Right hindlimb (tissue), 1 donor: ENCODE measurements at regions not wholly inside any gene's neighbourhood (a gene's known extent, or its start where the extent isn't known, plus 50 kb on each side); places are given as distances from the start of the nearest gene placed in this dataset.
"Not testable (repeated sequence)": the region's sequence is repeated elsewhere in the genome, so short reads cannot be mapped to it uniquely, and the experiment has no call there.

ENCODE experiments used
- DNase-seq: peaks from one replicate; pipeline ENCODE4 v3.0.0-alpha.2; 2018

DNA sequence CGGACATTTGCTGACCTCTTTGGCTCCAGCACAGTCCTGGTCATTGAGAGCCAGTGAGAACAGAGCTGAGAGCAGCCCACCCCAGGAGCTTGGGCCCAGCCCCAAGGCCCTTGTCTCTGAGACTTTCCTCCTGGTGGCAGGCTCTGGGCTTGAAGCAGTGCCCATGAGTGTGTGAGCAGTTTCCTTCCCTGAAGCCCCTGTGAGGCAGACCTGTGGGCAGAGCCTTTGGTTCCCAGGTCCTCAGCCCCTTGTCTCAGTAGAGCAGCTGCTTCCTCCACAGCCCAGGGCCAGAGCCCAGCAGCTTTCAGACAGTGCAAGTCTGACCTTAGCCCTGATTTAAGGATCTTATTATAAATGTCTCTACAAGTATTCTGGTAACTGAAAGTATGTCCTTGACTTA lies 1185.0 kb downstream of the RPIA start:
- DNase-seq: not testable (repeated sequence)

DNA sequence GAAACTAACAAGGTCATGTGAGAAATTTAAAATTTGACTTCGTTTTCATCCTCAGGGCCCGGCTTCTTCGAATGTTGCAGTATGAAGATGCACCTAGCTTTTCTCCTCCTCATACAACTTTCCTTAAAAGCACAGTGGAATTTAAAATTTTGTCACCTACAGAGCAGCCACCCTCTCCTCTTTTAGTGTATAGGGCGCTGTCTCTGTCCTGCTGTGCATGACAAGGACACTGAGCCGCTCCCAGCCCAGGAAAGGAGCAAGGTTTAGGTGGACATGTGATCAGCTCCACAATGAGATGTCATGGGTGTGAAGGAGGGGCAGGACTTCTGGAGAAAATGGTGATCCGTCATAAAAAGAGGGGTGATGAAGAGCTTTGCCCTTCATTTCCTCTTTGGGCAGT lies 1185.4 kb downstream of the RPIA start:
- not testable (repeated sequence) for DNase-seq

DNA sequence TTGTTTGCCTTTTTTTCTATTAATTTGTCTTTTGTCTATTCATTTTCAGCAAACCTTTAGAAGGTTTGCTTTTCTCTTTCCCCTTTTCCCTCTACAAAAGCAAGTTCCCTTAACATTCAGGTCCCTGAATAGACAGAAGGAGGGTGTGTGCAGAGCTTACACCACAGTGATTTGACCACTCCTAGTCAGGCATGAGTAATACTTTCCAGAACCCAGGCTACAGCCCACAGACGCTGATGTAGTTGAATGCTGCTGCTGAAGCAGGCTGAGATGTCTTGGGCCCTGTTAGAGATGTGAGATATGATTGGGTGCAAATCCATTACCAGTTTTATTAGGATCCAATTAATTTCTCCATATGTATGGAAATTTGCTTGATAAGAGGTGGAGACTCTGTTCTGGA lies 1191.4 kb downstream of the RPIA start:
- DNase-seq: not testable (repeated sequence)

DNA sequence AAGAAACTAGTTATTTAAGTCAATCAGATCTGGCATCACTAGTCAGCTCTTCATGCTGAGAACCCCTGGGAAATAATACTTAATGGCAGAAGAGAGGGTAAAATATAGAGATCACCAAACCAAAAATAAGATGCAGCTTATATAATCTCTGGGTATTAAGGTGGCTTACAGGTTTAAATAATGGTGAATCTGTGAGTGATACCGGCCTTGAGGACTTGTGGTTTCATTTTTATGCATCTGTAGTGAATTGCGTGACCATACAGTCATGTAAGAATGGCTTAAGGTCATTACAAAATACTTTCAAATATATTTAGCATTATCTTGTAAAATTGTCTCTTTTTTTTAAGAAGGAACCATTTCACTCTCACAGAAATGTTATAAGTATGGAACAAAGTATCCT lies 1192.2 kb downstream of the RPIA start:
- not testable (repeated sequence) for DNase-seq

DNA sequence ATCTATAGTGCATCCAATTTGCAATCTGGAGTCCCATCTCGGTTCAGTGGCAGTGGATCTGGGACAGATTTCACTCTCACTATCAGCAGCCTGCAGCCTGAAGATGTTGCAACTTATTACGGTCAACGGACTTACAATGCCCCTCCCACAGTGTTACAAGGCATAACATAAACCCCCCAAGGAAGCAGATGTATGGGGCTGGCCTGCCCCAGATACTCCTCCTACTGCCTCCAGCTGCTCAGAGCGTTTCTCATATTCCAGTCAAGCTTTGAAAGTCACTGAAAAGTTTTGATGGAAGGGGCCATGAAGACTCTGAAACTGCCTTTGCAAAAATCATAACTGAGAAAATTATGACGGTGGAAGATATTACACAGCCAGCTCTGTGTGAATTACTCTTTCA lies 1193.6 kb downstream of the RPIA start:
- not testable (repeated sequence) for DNase-seq

DNA sequence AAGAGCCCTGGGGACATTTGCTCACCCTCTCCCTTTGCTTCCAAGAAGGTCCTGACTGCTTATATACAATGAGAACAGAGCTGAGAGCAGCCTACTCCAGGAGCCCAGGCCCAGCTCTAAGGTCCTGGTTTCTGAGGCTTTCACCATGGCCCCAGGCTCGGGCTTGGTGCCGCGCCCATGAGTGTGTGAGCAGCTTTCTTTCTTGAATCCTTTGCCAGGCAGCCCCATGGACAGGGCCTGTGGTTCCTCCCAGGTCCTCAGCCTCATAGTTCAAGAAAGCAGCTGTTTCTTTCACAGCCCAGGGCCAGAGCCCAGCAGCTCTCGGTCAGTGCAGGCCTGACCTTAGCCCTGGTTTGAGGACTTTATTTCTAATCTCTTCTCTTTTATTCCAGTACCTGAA lies 1197.2 kb downstream of the RPIA start:
- not testable (repeated sequence) for DNase-seq

DNA sequence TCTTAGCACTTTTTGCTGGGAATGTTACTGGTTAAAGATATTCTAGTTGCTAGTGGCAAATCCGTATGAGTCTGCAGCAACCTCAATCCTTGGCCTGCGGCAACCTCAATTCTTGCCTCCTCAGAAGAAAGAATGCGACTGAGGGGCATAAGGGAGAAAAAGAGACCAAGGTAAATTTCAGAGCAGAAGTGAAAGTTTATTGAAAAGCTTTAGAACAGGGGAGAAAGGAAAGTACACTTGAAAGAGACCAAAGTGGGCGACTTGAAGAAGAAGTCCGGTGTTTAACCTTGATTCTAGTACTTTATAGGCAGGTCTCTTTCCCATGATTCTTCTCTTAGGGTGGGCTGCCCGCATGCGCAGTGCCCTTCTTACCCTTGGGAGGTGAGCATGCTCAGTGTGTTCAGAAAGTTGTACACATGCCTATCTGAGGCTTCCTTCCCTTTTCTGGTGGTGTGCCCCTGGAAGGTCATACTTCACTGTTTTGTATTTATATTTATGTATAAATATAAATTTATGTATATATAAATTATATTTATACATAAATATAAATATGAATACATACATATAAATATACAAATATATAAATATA lies 1198.8 kb downstream of the RPIA start:
- DNase-seq: not testable (repeated sequence)

DNA sequence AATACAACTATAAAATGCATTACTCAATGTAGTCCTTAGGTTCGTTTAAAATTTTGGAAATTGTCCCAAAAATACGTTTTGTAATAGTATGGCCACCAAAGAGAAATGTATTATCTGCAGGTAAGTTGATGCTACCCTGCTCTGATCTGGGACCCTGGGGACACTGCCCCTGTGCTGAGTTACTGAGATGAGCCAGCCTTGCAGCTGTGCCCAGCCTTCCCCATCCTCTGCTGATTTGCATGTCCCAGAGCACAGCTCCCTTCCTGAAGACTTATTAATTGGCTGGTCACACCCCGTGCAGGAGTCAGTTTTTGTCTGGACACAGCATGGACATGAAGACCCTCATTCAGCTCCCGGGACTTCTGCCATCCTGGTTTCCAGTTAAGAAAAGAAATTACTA lies 1203.5 kb downstream of the RPIA start:
- not testable (repeated sequence) for DNase-seq

DNA sequence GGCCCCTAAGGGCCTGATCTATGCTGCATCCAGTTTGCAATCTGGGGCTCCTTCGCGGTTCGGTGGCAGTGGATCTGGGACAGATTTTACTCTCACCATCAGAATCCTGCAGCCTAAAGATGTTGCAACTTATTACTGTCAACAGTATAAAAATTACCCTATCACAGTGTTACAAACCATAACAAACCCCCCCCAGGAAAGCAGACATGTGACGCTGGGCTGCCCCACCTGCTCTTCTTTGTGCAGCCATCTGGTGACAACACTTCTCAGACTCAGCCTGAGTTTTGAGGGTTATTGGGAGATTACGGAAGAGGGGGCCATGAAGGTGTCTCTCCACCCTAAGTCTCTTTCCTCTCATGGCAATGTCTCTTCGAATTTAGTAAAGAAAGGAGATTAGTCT lies 1204.2 kb downstream of the RPIA start:
- DNase-seq: not testable (repeated sequence)

DNA sequence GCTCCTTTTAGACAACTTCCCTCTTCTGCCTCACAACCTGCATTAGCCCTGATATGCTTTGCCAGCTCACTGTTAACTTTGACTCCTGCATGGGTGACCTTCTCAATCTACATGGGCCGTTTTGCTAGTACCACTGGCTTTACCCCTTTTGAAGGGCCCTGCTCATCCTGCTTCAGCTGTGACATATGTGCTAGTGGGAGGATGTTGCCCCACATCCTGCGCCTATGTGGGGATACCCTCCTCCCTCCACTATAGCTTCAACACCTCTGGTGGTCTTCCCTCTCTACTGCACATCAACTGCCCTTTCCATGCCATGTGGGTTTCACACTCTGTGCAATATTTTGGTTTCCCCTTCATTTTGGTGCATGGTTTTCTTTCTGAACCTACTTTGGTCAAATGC lies 1235.5 kb downstream of the RPIA start:
- DNase-seq: not testable (repeated sequence)

DNA sequence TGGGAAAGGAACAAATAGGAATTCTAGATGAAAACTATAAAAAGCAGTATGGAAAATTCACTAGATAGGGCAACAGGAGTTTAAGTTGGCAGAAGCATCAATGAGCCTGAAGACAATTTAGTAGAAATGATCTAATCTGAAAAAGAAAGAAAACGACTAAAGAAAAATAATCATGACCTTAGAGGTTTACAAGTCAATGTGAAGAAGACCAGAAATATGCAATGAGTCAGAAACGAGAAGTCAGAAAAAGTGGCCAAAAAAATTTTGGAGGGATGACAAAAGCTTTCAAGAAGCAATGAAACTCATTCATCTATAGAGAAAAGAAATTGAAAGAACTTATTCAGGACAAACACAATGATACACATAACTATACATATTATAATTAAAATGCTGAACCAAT lies 1244.0 kb downstream of the RPIA start:
- not testable (repeated sequence) for DNase-seq

DNA sequence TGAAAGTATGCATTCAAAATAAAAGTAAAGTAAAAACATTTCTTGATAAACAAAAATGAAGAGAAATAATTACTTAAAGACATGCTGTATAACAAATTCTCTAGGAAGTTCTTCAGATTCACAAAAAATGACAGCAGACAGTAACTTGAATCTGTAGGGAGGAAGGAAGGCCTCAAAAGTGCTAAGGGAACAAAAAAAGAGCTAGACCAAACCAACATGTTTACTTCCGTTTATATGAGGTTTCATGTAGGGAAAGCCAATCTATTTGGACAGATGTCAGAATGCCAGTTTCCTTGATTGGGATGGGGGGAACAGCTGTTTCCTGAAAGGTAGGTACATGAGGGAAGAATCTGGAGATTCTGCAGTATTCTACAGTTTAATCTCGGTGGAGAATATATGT lies 1244.5 kb downstream of the RPIA start:
- DNase-seq: not testable (repeated sequence)

DNA sequence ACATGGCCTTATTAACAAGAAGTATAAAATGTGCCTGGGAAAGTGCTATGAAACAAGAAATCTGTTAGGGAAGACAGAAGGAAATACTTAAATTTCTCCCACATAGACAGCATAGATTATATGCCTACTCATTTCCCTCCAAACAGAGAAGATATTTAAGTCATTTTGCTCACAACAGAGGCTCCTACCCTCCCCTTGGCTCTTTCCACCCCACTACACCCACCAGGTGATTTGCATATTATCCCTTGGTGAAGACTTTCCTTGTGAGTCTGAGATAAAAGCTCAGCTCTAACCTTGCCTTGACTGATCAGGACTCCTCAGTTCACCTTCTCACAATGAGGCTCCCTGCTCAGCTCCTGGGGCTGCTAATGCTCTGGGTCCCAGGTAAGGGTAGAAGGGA lies 1245.1 kb downstream of the RPIA start:
- not testable (repeated sequence) for DNase-seq

DNA sequence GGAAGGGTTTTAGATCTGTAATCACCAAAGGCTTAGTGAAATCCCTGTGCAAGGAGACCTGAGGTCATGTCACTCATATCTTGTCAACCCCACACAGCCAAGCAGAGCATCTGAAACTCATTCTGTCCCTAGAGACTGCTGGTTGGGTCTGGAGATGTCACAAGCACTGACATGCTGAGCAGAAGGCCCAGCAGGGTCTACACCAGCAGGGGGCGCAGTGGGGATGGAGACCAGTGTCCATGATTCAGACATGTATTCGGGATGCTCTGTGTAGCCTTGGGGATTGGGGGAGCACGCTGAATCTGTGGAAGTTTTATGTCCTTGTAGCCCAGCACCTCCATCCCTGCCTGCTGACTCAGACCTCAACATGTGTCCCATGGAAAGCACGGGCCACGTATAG lies 1247.3 kb downstream of the RPIA start:
- DNase-seq: not testable (repeated sequence)

DNA sequence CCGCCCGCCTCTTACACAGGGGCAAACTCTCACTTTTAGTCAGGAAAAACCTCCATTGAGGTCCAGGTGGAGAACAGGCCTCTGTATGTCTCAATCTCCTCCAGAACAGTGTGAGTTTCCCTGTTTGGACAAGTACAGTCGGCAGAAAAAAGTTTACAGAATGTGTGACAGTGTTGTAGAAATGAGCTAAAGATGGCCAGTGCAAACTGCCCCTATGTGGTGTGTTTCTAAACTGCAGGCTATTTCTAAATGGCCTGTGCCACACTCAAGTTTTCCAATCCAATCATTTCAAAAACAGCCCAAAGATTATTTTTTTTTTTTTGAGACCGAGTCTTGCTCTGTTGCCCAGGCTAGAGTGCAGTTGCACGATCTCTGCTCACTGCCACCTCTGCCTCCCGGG lies 1252.8 kb downstream of the RPIA start:
- DNase-seq: not testable (repeated sequence)

DNA sequence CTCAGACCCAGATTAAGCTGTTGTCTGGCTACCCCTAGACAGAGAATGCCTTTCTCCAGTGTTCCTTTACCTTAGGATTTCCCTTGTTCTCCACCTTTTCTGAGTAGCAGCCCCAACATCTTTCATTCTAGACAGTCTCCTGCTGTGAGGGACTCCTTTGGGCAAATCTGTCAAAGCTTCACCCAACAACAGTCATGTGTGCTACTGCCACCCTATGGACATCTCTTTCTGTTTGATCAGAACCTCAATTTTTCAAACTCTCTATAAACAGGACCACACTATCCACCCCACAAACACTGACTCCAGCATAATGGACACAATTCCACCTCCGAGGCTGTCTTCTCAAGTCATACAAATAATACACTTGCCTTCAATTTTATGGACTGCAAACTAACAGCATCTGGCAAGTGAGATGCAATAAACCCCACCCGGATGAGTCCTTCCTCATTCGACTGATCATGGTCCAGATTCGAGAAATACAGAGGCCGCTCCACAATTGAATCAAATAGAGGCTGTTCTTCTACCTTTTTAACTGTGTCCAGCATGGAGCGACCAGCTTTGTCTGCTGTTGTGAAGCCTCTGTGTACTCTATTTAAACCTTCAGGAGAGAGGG lies 1253.6 kb downstream of the RPIA start:
- not testable (repeated sequence) for DNase-seq

DNA sequence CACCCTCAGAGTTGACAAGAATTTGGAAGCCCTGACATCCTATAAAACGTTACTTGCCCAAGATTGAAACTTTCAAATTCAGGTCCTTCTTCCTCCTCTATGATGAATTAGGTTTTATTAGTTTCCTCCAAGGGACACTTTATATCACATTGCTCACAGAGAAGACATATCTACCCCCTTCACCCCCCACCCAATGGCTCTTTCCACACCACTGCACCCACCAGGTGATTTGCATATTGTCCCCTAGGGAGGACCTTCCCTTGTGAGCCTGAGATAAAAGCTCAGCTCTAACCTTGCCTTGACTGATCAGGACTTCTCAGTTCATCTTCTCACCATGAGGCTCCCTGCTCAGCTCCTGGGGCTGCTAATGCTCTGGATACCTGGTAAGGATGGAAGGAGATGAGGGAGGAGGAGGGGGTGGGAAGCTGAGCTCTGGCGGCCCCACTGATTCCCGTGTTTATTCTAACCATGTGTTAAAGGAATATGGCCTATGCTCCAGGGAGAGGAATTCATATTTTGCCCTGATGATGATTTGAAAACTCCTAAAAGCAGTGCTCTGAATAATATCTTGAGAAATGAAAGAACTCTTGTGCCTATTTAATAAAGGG lies 1255.8 kb downstream of the RPIA start:
- DNase-seq: not testable (repeated sequence)

DNA sequence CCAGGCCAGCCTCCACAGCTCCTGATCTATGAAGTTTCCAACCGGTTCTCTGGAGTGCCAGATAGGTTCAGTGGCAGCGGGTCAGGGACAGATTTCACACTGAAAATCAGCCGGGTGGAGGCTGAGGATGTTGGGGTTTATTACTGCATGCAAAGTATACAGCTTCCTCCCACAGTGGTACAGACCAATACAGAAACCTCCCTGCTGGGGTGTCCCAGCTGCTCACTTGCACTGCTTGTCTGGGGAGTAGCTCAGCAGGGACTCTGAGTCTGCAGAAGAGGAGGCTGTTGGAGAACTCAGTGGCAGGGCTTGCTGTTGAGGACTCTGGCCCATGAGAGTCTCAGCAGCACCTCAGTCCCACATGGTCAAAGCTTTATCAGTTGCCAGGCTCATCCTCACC lies 1256.6 kb downstream of the RPIA start:
- not testable (repeated sequence) for DNase-seq

DNA sequence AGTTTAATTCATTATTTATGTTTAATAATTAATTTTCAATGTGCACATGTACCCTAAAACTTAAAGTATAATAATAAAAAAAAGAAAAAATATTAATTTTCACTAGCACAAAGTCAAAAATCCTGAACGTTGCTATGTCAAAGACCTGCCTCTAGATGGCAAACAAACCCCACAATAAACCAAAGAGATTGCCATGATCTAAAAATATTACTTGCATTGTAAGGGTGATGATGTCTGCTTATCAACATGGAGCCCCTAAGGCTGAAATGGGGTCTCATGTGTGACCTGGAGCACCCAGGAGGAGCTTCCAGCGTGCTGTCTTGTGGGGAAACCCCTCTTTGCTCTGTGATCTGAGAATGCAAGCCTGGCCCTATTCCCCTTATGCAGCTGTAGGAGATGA lies 1259.3 kb downstream of the RPIA start:
- not testable (repeated sequence) for DNase-seq

DNA sequence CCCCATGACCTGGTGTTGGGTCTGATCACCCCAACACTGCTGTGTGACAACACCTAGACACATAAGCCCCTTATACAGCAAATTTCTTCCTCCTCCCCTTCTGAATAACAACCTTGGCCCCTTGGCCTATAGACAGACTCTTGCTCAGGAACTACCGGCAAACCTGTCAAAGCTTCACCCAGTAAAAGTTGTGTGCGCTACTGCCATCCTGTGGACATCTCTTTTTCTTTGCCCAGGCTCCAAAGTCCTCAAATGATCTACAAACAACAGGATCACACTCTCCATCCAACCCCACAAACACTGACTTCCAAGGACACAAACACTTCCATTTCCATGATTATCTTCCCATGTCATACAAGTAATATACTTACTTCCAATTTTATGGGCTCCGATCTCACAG lies 1265.8 kb downstream of the RPIA start:
- not testable (repeated sequence) for DNase-seq

DNA sequence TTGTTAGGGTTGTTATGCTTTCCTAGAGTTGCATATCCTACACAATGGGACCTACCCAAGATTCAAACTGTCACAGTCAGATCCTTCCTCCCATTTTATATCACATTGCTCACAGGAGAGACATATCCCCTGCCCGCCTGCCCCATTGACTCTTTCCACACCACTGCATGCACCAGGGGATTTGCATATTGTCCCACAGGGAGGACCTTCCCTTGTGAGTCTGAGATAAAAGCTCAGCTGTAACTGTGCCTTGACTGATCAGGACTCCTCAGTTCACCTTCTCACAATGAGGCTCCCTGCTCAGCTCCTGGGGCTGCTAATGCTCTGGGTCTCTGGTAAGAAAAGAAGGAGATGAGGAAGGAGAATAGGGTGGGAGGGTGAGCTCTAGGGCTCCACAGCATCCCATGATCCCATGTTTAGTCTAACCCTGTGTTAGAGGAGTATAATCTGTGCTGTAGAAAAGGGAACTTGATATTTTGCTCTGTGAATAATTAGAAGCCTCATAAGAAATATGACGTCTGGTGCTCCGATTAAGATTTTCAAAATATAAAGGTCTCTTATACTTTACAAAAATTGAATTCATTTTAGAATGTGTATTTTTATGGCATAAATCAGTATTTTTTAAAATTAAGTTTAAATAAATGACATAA lies 1268.4 kb downstream of the RPIA start:
- DNase-seq: not testable (repeated sequence)

DNA sequence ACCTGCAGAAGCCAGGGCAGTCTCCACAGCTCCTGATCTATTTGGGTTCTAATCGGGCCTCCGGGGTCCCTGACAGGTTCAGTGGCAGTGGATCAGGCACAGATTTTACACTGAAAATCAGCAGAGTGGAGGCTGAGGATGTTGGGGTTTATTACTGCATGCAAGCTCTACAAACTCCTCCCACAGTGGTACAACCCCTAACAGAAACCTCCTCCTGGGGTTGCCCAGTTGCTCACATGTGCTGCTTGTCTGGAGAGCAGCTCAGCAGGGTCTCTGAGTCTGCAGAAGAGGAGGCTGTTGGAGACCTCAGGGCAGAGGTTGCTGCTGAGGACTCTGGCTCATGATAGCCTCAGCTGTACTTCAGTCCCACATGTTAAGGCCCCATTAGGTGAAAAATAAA lies 1269.1 kb downstream of the RPIA start:
- DNase-seq: not testable (repeated sequence)

DNA sequence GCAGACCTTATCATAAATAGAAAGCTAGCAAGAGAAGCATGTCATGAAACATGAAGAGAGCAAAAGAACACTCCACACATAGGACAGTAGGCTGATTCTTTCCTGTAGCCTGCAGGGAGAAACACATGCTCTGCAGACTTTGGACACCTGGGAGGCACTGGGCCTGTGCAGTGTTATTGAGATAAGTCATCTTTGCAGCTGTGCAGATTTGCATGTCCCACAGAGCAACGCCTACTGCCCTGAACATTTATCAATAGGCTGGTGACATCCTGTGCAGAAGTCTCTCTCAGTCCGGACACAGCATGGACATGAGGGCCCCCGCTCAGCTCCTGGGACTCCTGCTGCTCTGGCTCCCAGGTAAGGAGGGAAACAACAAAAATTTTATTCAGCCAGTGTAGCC lies 1277.1 kb downstream of the RPIA start:
- not testable (repeated sequence) for DNase-seq

DNA sequence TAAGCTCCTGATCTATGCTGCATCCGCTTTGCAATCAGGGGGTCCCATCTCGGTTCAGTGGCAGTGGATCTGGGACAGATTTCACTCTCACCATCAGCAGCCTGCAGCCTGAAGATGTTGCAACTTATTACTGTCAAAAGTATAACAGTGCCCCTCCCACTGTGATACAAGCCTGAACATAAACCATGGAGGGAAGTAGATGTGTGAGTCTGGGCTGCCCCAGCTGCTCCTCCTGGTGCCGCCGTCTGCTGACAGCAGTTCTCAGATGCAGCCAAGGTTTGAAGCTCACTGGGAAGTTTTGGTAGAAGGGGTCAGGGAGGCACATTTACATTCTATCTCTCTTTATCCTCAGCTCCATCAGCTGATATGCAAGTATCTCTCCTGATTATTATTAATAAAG lies 1277.7 kb downstream of the RPIA start:
- DNase-seq: not testable (repeated sequence)
